Activated effector memory CD4-positive, alpha-beta T cell treated with anti-CD3 and anti-CD28 coated beads, Interleukin-2, amount 50 U/mL, for 16 hours (primary cell): ENCODE measurements at regions not wholly inside any gene's neighbourhood (a gene's known extent, or its start where the extent isn't known, plus 50 kb on each side); places are given as distances from the start of the nearest gene placed in this dataset.

Source experiments
- DNase-seq: peaks from one replicate; pipeline ENCODE4 v3.0.0-alpha.2; 2020

- no peak for DNase-seq
These were observed 511.3 kb downstream of the TLR4 start for GRCh38 chr9:118215549-118215948.

GRCh38 chr9:118222375-118222774 is 518.2 kb downstream of the TLR4 start:
- DNase-seq = no peak

GRCh38 chr9:118223111-118223510 is 518.9 kb downstream of the TLR4 start:
- DNase-seq = no peak

- DNase-seq = no peak
These were observed 526.1 kb downstream of the TLR4 start for GRCh38 chr9:118230329-118230728.

GRCh38 chr9:118236625-118237024 is 532.4 kb downstream of the TLR4 start:
- DNase-seq = no peak

- DNase-seq = no peak
These were observed 533.9 kb downstream of the TLR4 start for GRCh38 chr9:118238139-118238538.

GRCh38 chr9:118252027-118252426 is 547.8 kb downstream of the TLR4 start:
- no peak for DNase-seq

GRCh38 chr9:118262191-118262590 is 558.0 kb downstream of the TLR4 start:
- DNase-seq = no peak

GRCh38 chr9:118263949-118264348 is 559.7 kb downstream of the TLR4 start:
- no peak for DNase-seq

GRCh38 chr9:118268046-118268445 is 563.8 kb downstream of the TLR4 start:
- DNase-seq = no peak

- no peak for DNase-seq
These were observed 565.4 kb downstream of the TLR4 start for GRCh38 chr9:118269623-118270022.

- DNase-seq = no peak
These were observed 567.1 kb downstream of the TLR4 start for GRCh38 chr9:118271331-118271730.

GRCh38 chr9:118271936-118272335 is 567.7 kb downstream of the TLR4 start:
- DNase-seq = no peak

GRCh38 chr9:118273048-118273447 is 568.8 kb downstream of the TLR4 start:
- no peak for DNase-seq

GRCh38 chr9:118276784-118277183 is 572.6 kb downstream of the TLR4 start:
- DNase-seq = no peak

GRCh38 chr9:118281772-118282171 is 577.6 kb downstream of the TLR4 start:
- DNase-seq = no peak

- DNase-seq = no peak
These were observed 579.3 kb downstream of the TLR4 start for GRCh38 chr9:118283488-118283887.

- no peak for DNase-seq
These were observed 585.9 kb downstream of the TLR4 start for GRCh38 chr9:118290116-118290515.

GRCh38 chr9:118295413-118295812 is 591.2 kb downstream of the TLR4 start:
- no peak for DNase-seq

- DNase-seq = no peak
These were observed 598.5 kb downstream of the TLR4 start for GRCh38 chr9:118302721-118303120.

GRCh38 chr9:118303216-118303615 is 599.0 kb downstream of the TLR4 start:
- no peak for DNase-seq

GRCh38 chr9:118305331-118305730 is 601.1 kb downstream of the TLR4 start:
- DNase-seq = no peak

GRCh38 chr9:118306801-118307200 is 602.6 kb downstream of the TLR4 start:
- DNase-seq = no peak

GRCh38 chr9:118313965-118314364 is 609.8 kb downstream of the TLR4 start:
- no peak for DNase-seq

- no peak for DNase-seq
These were observed 612.7 kb downstream of the TLR4 start for GRCh38 chr9:118316831-118317343.
